GM12864 (cell line): ENCODE measurements at regions not wholly inside any gene's neighbourhood (a gene's known extent, or its start where the extent isn't known, plus 50 kb on each side); places are given as distances from the start of the nearest gene placed in this dataset.

Experiments
- DNase-seq: peaks from one replicate; pipeline ENCODE4 v3.0.0-alpha.2; 2011; ENCODE audit warnings: low read depth
- H3K4me3 ChIP-seq: 2 replicates; pipeline ENCODE4 v1.5.1; 2011; ENCODE audit warnings: mild to moderate bottlenecking, low read depth, low read length, control low read depth
- TF ChIP-seq, protein P1 (sequence below): IDR thresholded peaks from 2 replicates; pipeline ENCODE4 v1.5.1; 2011; ENCODE audit warnings: low read depth, mild to moderate bottlenecking, moderate library complexity, low read length, control low read depth, inconsistent platforms; ENCODE audit errors: missing control alignments

DNA sequence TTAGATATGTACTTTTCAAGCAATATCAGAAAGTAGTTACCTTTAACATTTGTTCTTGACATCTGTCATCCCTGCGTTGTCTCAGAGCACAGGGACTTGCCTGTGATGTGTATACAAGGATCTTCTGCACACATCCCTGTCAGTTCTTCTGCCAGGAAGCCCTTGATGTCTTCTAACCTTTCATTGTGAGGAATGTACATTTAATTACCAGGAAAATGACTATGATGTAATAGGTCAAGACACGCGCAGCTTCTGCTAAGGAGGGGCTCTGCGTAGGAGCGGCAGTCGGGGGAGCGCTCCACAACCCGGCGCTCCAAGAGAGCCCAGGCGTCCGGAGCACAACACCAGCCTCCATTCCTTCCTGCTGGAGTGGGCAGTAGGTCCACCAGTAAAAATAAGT lies 119.7 kb downstream of the IRX2 start:
- no peak for DNase-seq
- TF ChIP-seq, protein P1, sequence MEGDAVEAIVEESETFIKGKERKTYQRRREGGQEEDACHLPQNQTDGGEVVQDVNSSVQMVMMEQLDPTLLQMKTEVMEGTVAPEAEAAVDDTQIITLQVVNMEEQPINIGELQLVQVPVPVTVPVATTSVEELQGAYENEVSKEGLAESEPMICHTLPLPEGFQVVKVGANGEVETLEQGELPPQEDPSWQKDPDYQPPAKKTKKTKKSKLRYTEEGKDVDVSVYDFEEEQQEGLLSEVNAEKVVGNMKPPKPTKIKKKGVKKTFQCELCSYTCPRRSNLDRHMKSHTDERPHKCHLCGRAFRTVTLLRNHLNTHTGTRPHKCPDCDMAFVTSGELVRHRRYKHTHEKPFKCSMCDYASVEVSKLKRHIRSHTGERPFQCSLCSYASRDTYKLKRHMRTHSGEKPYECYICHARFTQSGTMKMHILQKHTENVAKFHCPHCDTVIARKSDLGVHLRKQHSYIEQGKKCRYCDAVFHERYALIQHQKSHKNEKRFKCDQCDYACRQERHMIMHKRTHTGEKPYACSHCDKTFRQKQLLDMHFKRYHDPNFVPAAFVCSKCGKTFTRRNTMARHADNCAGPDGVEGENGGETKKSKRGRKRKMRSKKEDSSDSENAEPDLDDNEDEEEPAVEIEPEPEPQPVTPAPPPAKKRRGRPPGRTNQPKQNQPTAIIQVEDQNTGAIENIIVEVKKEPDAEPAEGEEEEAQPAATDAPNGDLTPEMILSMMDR: no peak
- H3K4me3 ChIP-seq: no peak overlapping the region

GRCh38 chr5:2629045-2629444 lies 122.4 kb downstream of the IRX2 start:
- no peak for DNase-seq
- H3K4me3 ChIP-seq: no peak overlapping the region
- TF ChIP-seq, protein P1: no peak

- TF ChIP-seq, protein P1: no peak
- no peak overlapping the region for H3K4me3 ChIP-seq
- no peak for DNase-seq
Observed at GRCh38 chr5:2627867-2628266, 123.6 kb downstream of the IRX2 start.

DNA sequence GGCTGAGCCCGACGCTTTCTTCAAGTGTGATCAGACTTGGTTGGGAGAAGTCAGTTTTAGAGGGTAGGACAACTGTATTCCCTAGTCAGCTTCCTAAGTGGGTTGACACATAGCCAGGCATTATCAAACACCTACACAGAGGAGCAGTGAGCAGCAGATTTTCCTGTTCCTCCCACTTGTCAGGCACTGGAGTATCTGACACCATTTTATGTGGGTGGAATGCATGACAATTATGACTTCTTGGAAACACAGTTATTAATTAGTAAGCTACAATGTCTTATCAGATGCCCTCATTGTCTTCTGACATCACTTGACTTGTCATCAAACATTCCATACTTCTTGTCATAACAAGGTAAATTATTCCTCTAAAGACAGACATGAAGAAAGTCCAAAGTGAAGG lies 124.9 kb downstream of the IRX2 start:
- no peak overlapping the region for H3K4me3 ChIP-seq
- TF ChIP-seq, protein P1: no peak
- no peak for DNase-seq

DNA sequence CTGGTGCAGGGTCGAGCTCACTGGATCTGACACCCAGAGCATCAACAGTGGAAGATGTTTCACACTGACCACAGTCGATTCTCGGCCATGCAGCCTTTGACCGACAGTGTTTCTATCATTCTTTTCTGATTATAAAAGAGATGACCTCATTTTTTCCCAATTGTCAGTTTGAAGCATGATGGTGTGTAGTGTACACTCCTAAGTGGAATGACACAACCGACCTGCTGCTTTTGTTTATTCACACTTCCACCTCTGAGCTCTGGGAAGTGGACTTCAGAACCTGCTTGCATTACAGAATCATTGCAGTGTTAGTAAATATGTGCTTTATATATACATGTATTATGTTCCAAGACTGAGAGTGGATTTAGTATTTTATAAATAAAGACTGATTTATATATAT lies 128.6 kb downstream of the IRX2 start:
- TF ChIP-seq, protein P1: no peak
- H3K4me3 ChIP-seq: no peak overlapping the region
- DNase-seq: no peak

GRCh38 chr5:2621631-2622030 lies 129.8 kb downstream of the IRX2 start:
- TF ChIP-seq, protein P1: no peak
- no peak overlapping the region for H3K4me3 ChIP-seq
- no peak for DNase-seq

DNA sequence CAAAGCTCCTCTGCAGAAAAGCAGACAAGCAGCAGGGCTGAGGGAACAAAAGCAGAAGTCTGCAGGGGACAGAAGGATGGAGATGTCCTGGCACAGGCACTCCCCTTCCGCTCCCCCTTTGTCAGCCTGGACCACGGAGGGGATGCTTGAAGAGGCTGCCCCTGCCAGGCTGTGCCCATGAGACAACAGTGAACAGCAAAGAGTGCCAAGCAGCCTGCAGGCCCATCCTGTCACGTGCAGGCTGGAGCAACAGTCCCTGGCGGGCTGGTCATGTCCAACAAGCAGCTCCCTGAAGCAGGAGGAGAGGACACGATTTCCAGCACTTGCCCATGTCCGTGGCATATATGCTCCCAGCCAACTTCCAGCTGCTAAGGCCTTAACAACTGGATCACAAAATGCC lies 132.3 kb downstream of the IRX2 start:
- no peak overlapping the region for H3K4me3 ChIP-seq
- TF ChIP-seq, protein P1: no peak
- no peak for DNase-seq
